H1 (cell line): ENCODE measurements at regions not wholly inside any gene's neighbourhood (a gene's known extent, or its start where the extent isn't known, plus 50 kb on each side); places are given as distances from the start of the nearest gene placed in this dataset.
A peak's percentile ranks its signal among the peaks of the same experiment; 100 is the strongest.

ENCODE experiments used
- CTCF ChIA-PET: fragments of 300-600 bp; sonication (Branson Sonifier 250); formaldehyde crosslinking; loops from one replicate; lab custom pipeline; 2021; ENCODE audit not compliant: partially characterized antibody; lab: Charles Lee
- POLR2A ChIA-PET: fragments of 300-600 bp; sonication (Branson Sonifier 250); formaldehyde crosslinking; loops from one replicate; lab custom pipeline; 2021; ENCODE audit warnings: inconsistent platforms; ENCODE audit not compliant: partially characterized antibody; lab: Charles Lee
- DNase-seq, 2 experiments: peaks; one replicate each; pipeline versions ENCODE4 v3.0.0 to v3.0.0-alpha.2; 2010 to 2022; ENCODE audit warnings: low spot score in 2 of 2, low read depth in 1 of 2, mixed read lengths in 1 of 2
- FAIRE-seq: peaks from 2 replicates; lab custom pipeline; 2011; peaks lifted over from hg19 to GRCh38; lab: Jason Lieb, UNC
- H2AFZ ChIP-seq: 2 replicates; pipeline ENCODE4 v1.8.1; 2012; ENCODE audit warnings: low read length, inconsistent platforms
- H2AK5ac ChIP-seq: 2 replicates; pipeline ENCODE4 v1.6.1; 2013; ENCODE audit warnings: low read depth, low read length
- H2BK120ac ChIP-seq: replicated peaks from 2 replicates; pipeline ENCODE3; 2013; ENCODE audit warnings: low read depth, low read length, inconsistent platforms
- H2BK12ac ChIP-seq: 2 replicates; pipeline ENCODE4 v1.6.1; 2013; ENCODE audit warnings: low read depth, low read length
- H2BK15ac ChIP-seq: 2 replicates; pipeline ENCODE4 v1.6.1; 2013; ENCODE audit warnings: low read length
- H2BK20ac ChIP-seq: 2 replicates; pipeline ENCODE4 v1.6.1; 2013; ENCODE audit warnings: low read length
- H2BK5ac ChIP-seq: 2 replicates; pipeline ENCODE4 v1.6.1; 2013; ENCODE audit warnings: low read depth, low read length
- H3K14ac ChIP-seq: 2 replicates; pipeline ENCODE4 v1.6.1; 2013; ENCODE audit warnings: inconsistent platforms; ENCODE audit not compliant: insufficient read length
- H3K18ac ChIP-seq: 2 replicates; pipeline ENCODE4 v1.6.1; 2013; ENCODE audit warnings: low read length; ENCODE audit errors: extremely low read depth
- H3K23ac ChIP-seq: 2 replicates; pipeline ENCODE4 v1.6.1; 2013; ENCODE audit warnings: inconsistent platforms; ENCODE audit not compliant: insufficient read length
- H3K23me2 ChIP-seq: 2 replicates; pipeline ENCODE4 v1.6.1; 2013; ENCODE audit warnings: low read depth, low read length
- H3K27ac ChIP-seq: 2 replicates; pipeline ENCODE4 v1.6.1; 2011; ENCODE audit warnings: low read depth, low read length, inconsistent platforms
- H3K27me3 ChIP-seq, 4 experiments: replicated peaks in 1 of 4; 1 replicate in 1 of 4; 2 replicates in 3 of 4; pipeline versions ENCODE4 v1.6.1 to v1.8.1; 2011 to 2013; ENCODE audit warnings: low read length in 3 of 4, mild to moderate bottlenecking in 3 of 4, inconsistent platforms in 2 of 4, mixed read lengths in 2 of 4, moderate library complexity in 1 of 4; ENCODE audit not compliant: control insufficient read depth in 3 of 4, insufficient read depth in 3 of 4; ENCODE audit errors: extremely low read depth in 1 of 4
- H3K36me3 ChIP-seq, 4 experiments: 2 replicates each; pipeline versions ENCODE4 v1.6.1 to v1.8.1; 2011 to 2013; ENCODE audit warnings: mild to moderate bottlenecking in 4 of 4, low read length in 3 of 4, moderate library complexity in 2 of 4, control low read depth in 1 of 4, inconsistent platforms in 1 of 4; ENCODE audit not compliant: insufficient read depth in 4 of 4, control insufficient read depth in 2 of 4
- H3K4ac ChIP-seq: replicated peaks from 2 replicates; pipeline ENCODE3; 2013; ENCODE audit warnings: low read length, low read depth, mixed read lengths, inconsistent platforms; ENCODE audit not compliant: insufficient read length
- H3K4me1 ChIP-seq, 4 experiments: replicated peaks in 1 of 4; 1 replicate in 1 of 4; 2 replicates in 3 of 4; pipeline versions ENCODE4 v1.6.1 to v1.8.1; 2011 to 2013; ENCODE audit warnings: low read length in 3 of 4, inconsistent platforms in 2 of 4, mixed read lengths in 1 of 4; ENCODE audit not compliant: insufficient read depth in 4 of 4, control insufficient read depth in 3 of 4
- H3K4me2 ChIP-seq, 2 experiments: 2 replicates each; pipeline versions ENCODE4 v1.6.1 to v1.8.1; 2011 to 2013; ENCODE audit warnings: low read depth in 2 of 2, low read length in 2 of 2, control low read depth in 1 of 2, inconsistent platforms in 1 of 2, mild to moderate bottlenecking in 1 of 2; ENCODE audit not compliant: insufficient read depth in 1 of 2
- H3K4me3 ChIP-seq, 4 experiments: fragments of 200-600, 300-600 bp in 1 of 4; sonication (generic), shearing (Covaris generic), sonication (Bioruptor Twin) in 1 of 4; 2 replicates each; pipeline versions ENCODE4 v1.5.1 to v1.8.1; 2011 to 2016; ENCODE audit warnings: low read length in 4 of 4, low read depth in 3 of 4, control low read depth in 2 of 4, inconsistent platforms in 2 of 4, mild to moderate bottlenecking in 2 of 4, mixed read lengths in 1 of 4, moderate library complexity in 1 of 4; ENCODE audit not compliant: insufficient read depth in 2 of 4; ENCODE audit errors: extremely low read depth in 1 of 4
- H3K56ac ChIP-seq: replicated peaks from 2 replicates; pipeline ENCODE3; 2013; ENCODE audit warnings: low read depth, mild to moderate bottlenecking, mixed read lengths, low read length, inconsistent platforms; ENCODE audit not compliant: insufficient read length
- H3K79me1 ChIP-seq: 2 replicates; pipeline ENCODE4 v1.6.1; 2013; ENCODE audit warnings: low read depth, low read length, control low read depth
- H3K79me2 ChIP-seq, 2 experiments: 2 replicates each; pipeline versions ENCODE4 v1.6.1 to v1.8.1; 2012 to 2013; ENCODE audit warnings: low read length in 2 of 2, mild to moderate bottlenecking in 2 of 2, inconsistent platforms in 1 of 2; ENCODE audit not compliant: insufficient read depth in 2 of 2, control insufficient read depth in 1 of 2
- H3K9ac ChIP-seq, 4 experiments: replicated peaks in 1 of 4; 1 replicate in 1 of 4; 2 replicates in 3 of 4; pipeline versions ENCODE4 v1.6.1 to v1.8.1; 2011 to 2013; ENCODE audit warnings: low read depth in 3 of 4, low read length in 3 of 4, control low read depth in 2 of 4, mild to moderate bottlenecking in 2 of 4, moderate library complexity in 2 of 4, inconsistent platforms in 1 of 4; ENCODE audit errors: extremely low read depth in 1 of 4
- H3K9me3 ChIP-seq, 2 experiments: 2 replicates each; pipeline versions ENCODE4 v1.6.1 to v1.8.1; 2012 to 2013; ENCODE audit warnings: mild to moderate bottlenecking in 2 of 2, moderate library complexity in 2 of 2, control low read depth in 1 of 2, inconsistent platforms in 1 of 2, low read depth in 1 of 2, low read length in 1 of 2, mixed read lengths in 1 of 2; ENCODE audit not compliant: insufficient read depth in 2 of 2
- H4K20me1 ChIP-seq, 2 experiments: replicated peaks in 1 of 2; 2 replicates each; pipeline versions ENCODE3 to v1.8.1; 2011 to 2013; ENCODE audit warnings: inconsistent platforms in 2 of 2, low read length in 2 of 2, mild to moderate bottlenecking in 1 of 2; ENCODE audit not compliant: insufficient read depth in 2 of 2, control insufficient read depth in 1 of 2
- H4K5ac ChIP-seq: 2 replicates; pipeline ENCODE4 v1.6.1; 2013; ENCODE audit warnings: low read length, low read depth, mixed read lengths, inconsistent platforms; ENCODE audit not compliant: insufficient read length
- H4K8ac ChIP-seq: 2 replicates; pipeline ENCODE4 v1.8.0; 2013; ENCODE audit warnings: mild to moderate bottlenecking, moderate library complexity, low read length, inconsistent platforms; ENCODE audit not compliant: insufficient read depth; ENCODE audit errors: extremely low read depth
- H4K91ac ChIP-seq: replicated peaks from 2 replicates; pipeline ENCODE3; 2013; ENCODE audit warnings: low read length, mixed read lengths, inconsistent platforms; ENCODE audit not compliant: insufficient read length
- BCL11A ChIP-seq, 2 experiments: IDR thresholded peaks; one replicate each; pipeline ENCODE4 v1.6.1; 2011; ENCODE audit warnings: low read depth in 2 of 2, low read length in 2 of 2, mild to moderate bottlenecking in 2 of 2
- CBX5 ChIP-seq: fragments of 300-800, 300-1000 bp; sonication (generic); IDR thresholded peaks from 2 replicates; pipeline ENCODE4 v1.7.1; 2016; ENCODE audit warnings: antibody characterized with exemption, low read length, low read depth
- FOSL1 ChIP-seq: IDR thresholded peaks from 2 replicates; pipeline ENCODE4 v1.6.1; 2011; ENCODE audit warnings: mild to moderate bottlenecking, low read depth, low read length, moderate library complexity; ENCODE audit not compliant: insufficient read depth
- GTF2F1 ChIP-seq: IDR thresholded peaks from 2 replicates; pipeline ENCODE4 v1.6.1; 2012; ENCODE audit warnings: low read depth, low read length, improper control_type of control experiment, borderline replicate concordance
- HDAC2 ChIP-seq, 2 experiments: fragments of 300-600 bp in 1 of 2; sonication (generic) in 1 of 2; IDR thresholded peaks; 2 replicates each; pipeline ENCODE4 v1.6.1; 2011 to 2012; ENCODE audit warnings: low read depth in 2 of 2, low read length in 2 of 2, mild to moderate bottlenecking in 2 of 2, moderate library complexity in 2 of 2, borderline replicate concordance in 1 of 2, inconsistent platforms in 1 of 2
- KDM1A ChIP-seq: fragments of 200-600, 300-600 bp; sonication (generic); IDR thresholded peaks from 2 replicates; pipeline ENCODE4 v1.7.1; 2016; ENCODE audit warnings: mild to moderate bottlenecking, low read length, borderline replicate concordance
- RBBP5 ChIP-seq: IDR thresholded peaks from 2 replicates; pipeline ENCODE4 v1.7.1; 2012; ENCODE audit warnings: low read depth, mild to moderate bottlenecking, inconsistent platforms, low read length, moderate library complexity, borderline replicate concordance
- RXRA ChIP-seq: IDR thresholded peaks from 2 replicates; pipeline ENCODE4 v1.6.1; 2011; ENCODE audit warnings: low read depth, mild to moderate bottlenecking, low read length, moderate library complexity; ENCODE audit not compliant: insufficient read depth
- SAP30 ChIP-seq: fragments of 300-600 bp; sonication (generic); IDR thresholded peaks from 2 replicates; pipeline ENCODE4 v1.7.1; 2012; ENCODE audit warnings: low read length, moderate library complexity, mild to moderate bottlenecking, inconsistent platforms; ENCODE audit not compliant: insufficient read depth, insufficient replicate concordance
- SP1 ChIP-seq: IDR thresholded peaks from 2 replicates; pipeline ENCODE4 v1.6.1; 2011; ENCODE audit warnings: low read depth, low read length
- YY1 ChIP-seq: IDR thresholded peaks from 2 replicates; pipeline ENCODE4 v1.6.1; 2011; ENCODE audit warnings: low read depth, mild to moderate bottlenecking, low read length
- WGBS, 2 experiments: shearing (Covaris generic) in 1 of 2; methylation state at CpG; one replicate each; pipeline versions ENCODE4 v1.1.6 to v1.1.7; 2013 to 2015; ENCODE audit warnings: low lambda C conversion rate in 2 of 2, mixed read lengths in 2 of 2, inconsistent platforms in 1 of 2, low coverage in 1 of 2, missing lambda C conversion rate in 1 of 2; ENCODE audit not compliant: insufficient replicate concordance in 2 of 2, insufficient coverage in 1 of 2, insufficient read length in 1 of 2; ENCODE audit errors: extremely low coverage in 1 of 2, missing lambda C conversion rate in 1 of 2; 5-methylcytosine and 5-hydroxymethylcytosine counted together

DNA sequence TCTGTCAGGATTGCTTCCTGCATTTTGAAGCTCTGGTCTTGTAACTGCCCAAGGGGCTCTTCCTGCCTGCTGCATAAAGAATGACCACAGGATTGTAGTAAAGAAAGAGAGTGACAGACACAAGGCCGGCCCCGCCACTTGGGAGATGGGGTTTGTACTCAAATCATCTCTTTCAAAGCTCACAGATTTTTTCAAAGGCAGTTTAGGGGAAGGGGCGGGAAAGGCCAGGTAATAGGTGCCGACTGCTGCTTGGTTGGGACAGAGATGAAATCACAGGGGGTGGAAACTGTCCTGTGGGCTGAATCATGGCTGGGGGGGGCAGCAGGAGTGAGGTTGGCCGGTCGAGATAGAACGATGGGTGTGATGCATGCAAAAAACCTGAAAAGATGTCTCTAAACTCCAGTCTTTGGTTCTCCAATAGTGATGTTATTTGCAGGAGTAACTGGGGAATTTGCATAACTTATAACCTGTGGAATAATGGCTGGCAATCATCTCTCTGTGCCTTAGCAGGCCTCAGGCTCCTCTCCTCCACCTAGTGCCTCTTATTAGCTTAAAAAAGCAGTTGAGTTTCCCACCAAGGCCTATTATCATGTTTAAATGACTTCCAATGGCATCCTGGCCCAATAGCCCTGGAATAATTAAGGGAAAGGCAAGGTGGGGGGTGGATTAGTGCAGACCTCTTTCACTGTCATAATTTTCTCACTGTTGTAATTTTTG, 778.4 kb upstream of the FRG1 start:
- H3K4ac ChIP-seq, result no peak overlapping the region
- H3K23ac ChIP-seq, result no peak overlapping the region
- no peak for DNase-seq
- H3K23me2 ChIP-seq, result no peaks in the 10 kb centered on the region
- H2BK5ac ChIP-seq, result peak overlapping the region; percentile 77; the same call in 1 of the 2 replicates
- peak overlapping the region; percentile 74; the same call in 1 of the 2 replicates for H3K18ac ChIP-seq
- H3K9ac ChIP-seq, result no peak overlapping the region
- H3K9me3 ChIP-seq, result no peaks in the 10 kb centered on the region
- H3K27me3 ChIP-seq, result no peaks in the 10 kb centered on the region
- no peak overlapping the region for H4K8ac ChIP-seq
- peak overlapping the region; percentile 97 for H4K5ac ChIP-seq
- no peaks in the 10 kb centered on the region for H3K36me3 ChIP-seq
- H2BK20ac ChIP-seq, result 0 out of 2 replicates have a peak overlapping the region, but pooled peaks have one; percentile 14
- H3K4me1 ChIP-seq, result peaks cover 0 to 25% (median 11%) of the 10 kb centered on the region in 4 experiments; a peak in 5 of 7 replicates
- no peak overlapping the region for H2BK15ac ChIP-seq
- no peak overlapping the region for H2BK12ac ChIP-seq
- H4K91ac ChIP-seq, result peak overlapping the region; percentile 6
- no peaks in the 10 kb centered on the region for H3K79me2 ChIP-seq
- peak overlapping the region; percentile 65 for H3K27ac ChIP-seq
- ChIA-PET CTCF (interaction anchor here (1.1 to 3.0 kb wide), 4 partner anchors 9 to 40 kb away, joined by 4 to 10 read pairs (median 4); no protein-coding TSS in a partner anchor), POLR2A (interaction anchor here (0.6 kb wide), 2 partner anchors 16 to 23 kb away, joined by 3 read pairs; no protein-coding TSS in a partner anchor)
- H3K14ac ChIP-seq, result no peak overlapping the region
- H2AFZ ChIP-seq, result no peak overlapping the region
- H3K56ac ChIP-seq, result no peak overlapping the region
- peak overlapping the region in 1 of 4 experiments; percentile 39; a peak in 3 of 8 replicates for H3K4me3 ChIP-seq
- FAIRE-seq, result peak; percentile 84
- WGBS, 2 experiments, result 7% methylated on average over 7 of the region's 7 CpGs; no CpG with 5 or more reads in 1 of the 2 experiments
- no peak overlapping the region for H2AK5ac ChIP-seq
- peak overlapping the region; percentile 32 to 61 for H3K4me2 ChIP-seq
- H3K79me1 ChIP-seq, result no peaks in the 10 kb centered on the region
- no peak overlapping the region for H2BK120ac ChIP-seq
- no peaks in the 10 kb centered on the region for H4K20me1 ChIP-seq
- TF ChIP-seq GTF2F1 (no peak), YY1 (no peak), SAP30 (no peak), RXRA (no peak), FOSL1 (no peak), KDM1A (no peak), CBX5 (no peak), RBBP5 (0 out of 2 replicates have a peak, but pooled peaks have one; percentile 76), BCL11A (IDR thresholded peaks at IDR 0.05; ENCODE audit: low read depth in 2 of 2, low read length in 2 of 2) (no peak), SP1 (peak; percentile 28; the same call in 1 of the 2 replicates), HDAC2 (IDR thresholded peaks at IDR 0.05; ENCODE audit: borderline replicate concordance in 1 of 2, low read depth in 2 of 2, low read length in 2 of 2) (no peak)
